ENCODE measurements at regions not wholly inside any gene's neighbourhood (a gene's known extent, or its start where the extent isn't known, plus 50 kb on each side); places are given as distances from the start of the nearest gene placed in this dataset.

- no peak for TF ChIP-seq CTCF (IDR thresholded peaks at IDR 0.05)
- no peak for TF ChIP-seq EP300 (IDR thresholded peaks at IDR 0.05)
- TF ChIP-seq POLR2AphosphoS5 (IDR thresholded peaks at IDR 0.05) = no peak
These were observed 87.2 kb upstream of the ELMO1 start for GRCh38 chr7:37535841-37536240.
